T-cell (primary cell): ENCODE measurements at regions not wholly inside any gene's neighbourhood (a gene's known extent, or its start where the extent isn't known, plus 50 kb on each side); places are given as distances from the start of the nearest gene placed in this dataset.

Source experiments
- ATAC-seq, 4 experiments: fragments of 200-7000 bp in 3 of 4; fragments of 150-1000 bp in 1 of 4; cut with Tn5 transposase; replicated peaks in 1 of 4; 1 replicate in 3 of 4; 2 replicates in 1 of 4; pipeline ENCODE4 v1.10.0; 2021; ENCODE audit warnings: moderate library complexity in 3 of 4, mild to moderate bottlenecking in 2 of 4, moderate number of reproducible peaks in 1 of 4
- CTCF ChIA-PET, 2 donors: fragments of 300-600 bp; sonication (Branson Sonifier 250); formaldehyde crosslinking; loops; one replicate each; lab custom pipeline; 2022; ENCODE audit warnings: antibody characterized with exemption in 2 of 2; lab: Charles Lee
- POLR2A ChIA-PET, 2 donors: fragments of 300-600 bp; sonication (Branson Sonifier 250); formaldehyde crosslinking; loops; one replicate each; lab custom pipeline; 2022; ENCODE audit warnings: antibody characterized with exemption in 2 of 2; lab: Charles Lee
- DNase-seq, 35 experiments: peaks; one replicate each; pipeline versions ENCODE4 v3.0.0 to v3.0.0-alpha.2; 2013 to 2023
- H3K27ac ChIP-seq: one replicate; pipeline ENCODE4 v1.5.1; 2013; ENCODE audit warnings: low read length
- H3K27me3 ChIP-seq, 2 experiments: replicated peaks in 1 of 2; 1 replicate in 1 of 2; 2 replicates in 1 of 2; pipeline versions ENCODE4 v1.6.1 to v1.7.0; 2013; ENCODE audit warnings: low read length in 1 of 2, mixed read lengths in 1 of 2; ENCODE audit not compliant: control insufficient read depth in 2 of 2, insufficient read depth in 2 of 2; ENCODE audit errors: extremely low read depth in 1 of 2
- H3K36me3 ChIP-seq, 2 donors: 1 replicate in 1 of 2; 2 replicates in 1 of 2; pipeline versions ENCODE4 v1.6.1 to v1.7.0; 2013; ENCODE audit warnings: low read length in 1 of 2; ENCODE audit not compliant: control insufficient read depth in 2 of 2, insufficient read depth in 1 of 2; ENCODE audit errors: extremely low read depth in 1 of 2
- H3K4me1 ChIP-seq, 2 experiments: 1 replicate in 1 of 2; 2 replicates in 1 of 2; pipeline versions ENCODE4 v1.6.1 to v1.7.0; 2013; ENCODE audit warnings: low read length in 2 of 2, mixed read lengths in 1 of 2; ENCODE audit not compliant: insufficient read depth in 2 of 2, control insufficient read depth in 1 of 2; ENCODE audit errors: extremely low read depth in 1 of 2
- H3K4me3 ChIP-seq, 2 donors: 1 replicate in 1 of 2; 2 replicates in 1 of 2; pipeline versions ENCODE4 v1.5.1 to v1.7.0; 2013; ENCODE audit warnings: mild to moderate bottlenecking in 2 of 2, low read length in 1 of 2, moderate library complexity in 1 of 2; ENCODE audit not compliant: control insufficient read depth in 1 of 2; ENCODE audit errors: extremely low read depth in 1 of 2
- H3K9me3 ChIP-seq: 2 replicates; pipeline ENCODE4 v1.7.0; 2013
- H3K27ac Mint-ChIP-seq, 2 donors: one replicate each; pipeline ENCODE4 v1.8.0; 2020 to 2021; ENCODE audit warnings: mild to moderate bottlenecking in 2 of 2, mixed read lengths in 2 of 2
- H3K27me3 Mint-ChIP-seq, 2 donors: one replicate each; pipeline ENCODE4 v1.8.0; 2021 to 2022; ENCODE audit warnings: mixed read lengths in 2 of 2
- H3K36me3 Mint-ChIP-seq: one replicate; pipeline ENCODE4 v1.8.0; 2021; ENCODE audit warnings: mixed read lengths
- H3K4me1 Mint-ChIP-seq, 3 donors: one replicate each; pipeline ENCODE4 v1.8.0; 2020 to 2022; ENCODE audit warnings: mixed read lengths in 3 of 3, mild to moderate bottlenecking in 1 of 3
- H3K4me3 Mint-ChIP-seq, 3 donors: one replicate each; pipeline ENCODE4 v1.8.0; 2020 to 2022; ENCODE audit warnings: mild to moderate bottlenecking in 3 of 3, mixed read lengths in 3 of 3, moderate library complexity in 3 of 3
- H3K9me3 Mint-ChIP-seq, 3 donors: one replicate each; pipeline ENCODE4 v1.8.0; 2020 to 2022; ENCODE audit warnings: mixed read lengths in 3 of 3
- WGBS: methylation state at CpG from one replicate; pipeline ENCODE4 v1.1.5; 2013; ENCODE audit warnings: missing lambda C conversion rate; ENCODE audit not compliant: insufficient coverage; 5-methylcytosine and 5-hydroxymethylcytosine counted together

DNA sequence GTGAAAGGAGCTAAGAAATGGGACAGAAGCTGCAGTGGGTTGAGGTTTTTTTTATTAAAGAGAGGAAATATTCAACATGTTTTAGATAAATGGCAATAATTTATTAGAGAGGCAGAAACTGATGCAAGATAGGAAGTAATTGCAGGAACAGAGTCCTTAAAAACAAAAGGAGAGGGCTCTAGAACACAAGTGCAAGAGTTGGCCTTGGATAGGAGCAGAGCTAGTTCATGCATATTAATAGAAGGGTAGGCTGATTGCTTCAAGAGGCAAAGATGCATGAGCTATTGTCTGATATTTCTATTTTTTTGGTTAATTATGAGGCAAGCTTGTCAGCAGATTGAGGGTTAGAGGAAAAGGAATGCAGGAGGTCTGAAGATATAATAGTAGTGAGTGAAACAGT is 91.0 kb upstream of the GPRIN3 start:
- no peaks in the 10 kb centered on the region for H3K36me3 ChIP-seq
- Mint-ChIP-seq H3K4me1 (no peaks in the 10 kb centered on the region), H3K9me3 (no peaks in the 10 kb centered on the region), H3K36me3 (no peaks in the 10 kb centered on the region), H3K27me3 (no peaks in the 10 kb centered on the region), H3K27ac (no peak overlapping the region), H3K4me3 (no peak overlapping the region)
- H3K4me3 ChIP-seq: no peak overlapping the region
- DNase-seq (no peak), ATAC-seq (no peak)
- no peak overlapping the region for H3K27ac ChIP-seq
- POLR2A ChIA-PET: no interaction called here
- CTCF ChIA-PET: interaction anchor here in 1 of 2 donors (0.6 kb wide), 1 partner anchor 18 kb away, joined by 4 read pairs; no protein-coding TSS in a partner anchor
- no peaks in the 10 kb centered on the region for H3K9me3 ChIP-seq
- H3K4me1 ChIP-seq: no peaks in the 10 kb centered on the region
- H3K27me3 ChIP-seq: no peaks in the 10 kb centered on the region

DNA sequence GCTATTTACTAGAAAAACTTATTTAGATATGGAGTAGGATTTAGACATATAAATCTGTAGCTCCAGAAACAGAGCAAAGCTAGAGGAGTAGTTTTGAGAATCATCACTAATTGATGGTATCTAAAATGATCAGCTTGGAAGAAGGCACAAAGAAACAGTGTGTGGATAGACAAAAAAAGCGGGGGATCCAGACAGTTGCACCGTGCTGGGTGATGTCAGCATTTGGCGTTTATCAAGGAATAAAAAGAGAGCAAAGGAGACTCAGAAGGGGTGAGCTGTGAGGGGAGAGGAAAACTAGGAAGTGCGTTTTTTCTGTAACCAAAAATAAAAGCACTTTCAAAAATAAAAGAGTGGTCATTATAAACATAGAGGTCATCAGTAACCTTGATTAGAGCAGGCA is 90.5 kb upstream of the GPRIN3 start:
- DNase-seq: no peak
- no peak for ATAC-seq
- H3K4me1 Mint-ChIP-seq: no peaks in the 10 kb centered on the region
- H3K27ac ChIP-seq: no peak overlapping the region
- H3K9me3 Mint-ChIP-seq: no peaks in the 10 kb centered on the region
- H3K4me3 Mint-ChIP-seq: no peak overlapping the region
- H3K9me3 ChIP-seq: no peaks in the 10 kb centered on the region
- no peak overlapping the region for H3K27ac Mint-ChIP-seq
- ChIA-PET POLR2A (no interaction called here), CTCF (no interaction called here)
- no peaks in the 10 kb centered on the region for H3K27me3 ChIP-seq
- H3K36me3 Mint-ChIP-seq: no peaks in the 10 kb centered on the region
- no peaks in the 10 kb centered on the region for H3K4me1 ChIP-seq
- 100% methylated on average over 3 of the region's 4 CpGs for WGBS
- H3K4me3 ChIP-seq: no peak overlapping the region
- H3K36me3 ChIP-seq: no peaks in the 10 kb centered on the region
- no peaks in the 10 kb centered on the region for H3K27me3 Mint-ChIP-seq

DNA sequence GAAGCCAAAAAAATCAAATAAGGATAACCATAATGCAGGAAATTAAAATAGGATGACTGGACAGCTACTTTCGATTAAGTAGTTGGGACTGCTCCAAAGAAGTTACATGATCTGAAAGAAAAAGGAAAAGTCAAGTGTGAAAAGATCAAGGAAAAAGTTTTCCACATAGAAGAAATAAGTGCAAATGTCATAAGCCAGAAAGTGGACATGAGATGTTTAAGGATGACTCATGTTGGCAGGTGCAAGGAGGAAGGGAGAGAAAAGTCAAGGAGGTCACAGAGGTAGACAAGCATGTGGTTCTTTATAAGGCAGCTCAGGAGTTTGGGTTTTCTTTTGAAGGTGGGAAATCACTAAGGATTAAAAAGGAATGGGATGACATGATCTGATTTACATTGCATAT is 89.8 kb upstream of the GPRIN3 start:
- POLR2A ChIA-PET: interaction anchor here in 1 of 2 donors (0.7 kb wide), 1 partner anchor 237 kb away, joined by 5 read pairs; no protein-coding TSS in a partner anchor

DNA sequence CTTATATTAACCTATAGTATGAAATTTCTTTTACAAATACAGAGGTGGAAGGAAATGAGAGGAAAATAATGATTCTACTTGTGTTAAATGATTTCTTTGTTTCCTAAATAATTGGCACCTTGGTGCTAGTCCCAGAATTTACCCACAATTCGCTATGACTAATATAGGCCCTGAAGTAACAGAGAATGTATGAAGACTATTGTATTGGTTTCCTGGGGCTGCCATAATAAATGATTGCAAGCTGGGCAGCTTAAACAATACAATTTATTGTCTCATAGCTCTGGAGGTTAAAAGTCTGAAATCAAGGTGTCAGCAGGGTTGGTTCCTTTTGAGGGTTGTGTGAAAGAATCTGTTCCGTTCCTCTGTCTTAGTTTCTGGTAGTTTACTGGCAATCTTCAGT is 74.8 kb upstream of the GPRIN3 start:
- CTCF ChIA-PET: interaction anchor here (0.6 to 0.7 kb wide), 2 partner anchors 23 to 313 kb away, joined by 3 to 6 read pairs; no protein-coding TSS in a partner anchor
- H3K4me1 Mint-ChIP-seq: no peaks in the 10 kb centered on the region
- Histone ChIP-seq H3K36me3 (no peaks in the 10 kb centered on the region), H3K9me3 (peaks cover 2% of the 10 kb centered on the region), H3K27ac (no peak overlapping the region), H3K4me3 (no peak overlapping the region), H3K4me1 (no peaks in the 10 kb centered on the region), H3K27me3 (no peaks in the 10 kb centered on the region)
- DNase-seq: no peak
- no peaks in the 10 kb centered on the region for H3K27me3 Mint-ChIP-seq
- POLR2A ChIA-PET: no interaction called here
- no peak for ATAC-seq
- WGBS: no CpG with 5 or more reads among the region's 2 CpGs
- no peak overlapping the region for H3K4me3 Mint-ChIP-seq
- no peak overlapping the region for H3K27ac Mint-ChIP-seq
- H3K36me3 Mint-ChIP-seq: no peaks in the 10 kb centered on the region
- H3K9me3 Mint-ChIP-seq: peaks cover 6 to 9% (median 7%) of the 10 kb centered on the region in 3 donors

More for the DNA sequence above, 89.8 kb upstream of the GPRIN3 start:
- CTCF ChIA-PET: no interaction called here
- H3K27ac ChIP-seq: no peak overlapping the region
- no peak overlapping the region for H3K27ac Mint-ChIP-seq
- H3K36me3 ChIP-seq: no peaks in the 10 kb centered on the region
- no peaks in the 10 kb centered on the region for H3K4me1 Mint-ChIP-seq
- ATAC-seq (no peak), DNase-seq (no peak)
- 80% methylated on average over 1 of the region's 1 CpG for WGBS
- H3K27me3 Mint-ChIP-seq: no peaks in the 10 kb centered on the region
- H3K4me3 ChIP-seq: no peak overlapping the region
- no peaks in the 10 kb centered on the region for H3K27me3 ChIP-seq
- H3K9me3 Mint-ChIP-seq: no peaks in the 10 kb centered on the region
- H3K4me1 ChIP-seq: no peaks in the 10 kb centered on the region
- no peak overlapping the region for H3K4me3 Mint-ChIP-seq
- H3K9me3 ChIP-seq: no peaks in the 10 kb centered on the region
- no peaks in the 10 kb centered on the region for H3K36me3 Mint-ChIP-seq

DNA sequence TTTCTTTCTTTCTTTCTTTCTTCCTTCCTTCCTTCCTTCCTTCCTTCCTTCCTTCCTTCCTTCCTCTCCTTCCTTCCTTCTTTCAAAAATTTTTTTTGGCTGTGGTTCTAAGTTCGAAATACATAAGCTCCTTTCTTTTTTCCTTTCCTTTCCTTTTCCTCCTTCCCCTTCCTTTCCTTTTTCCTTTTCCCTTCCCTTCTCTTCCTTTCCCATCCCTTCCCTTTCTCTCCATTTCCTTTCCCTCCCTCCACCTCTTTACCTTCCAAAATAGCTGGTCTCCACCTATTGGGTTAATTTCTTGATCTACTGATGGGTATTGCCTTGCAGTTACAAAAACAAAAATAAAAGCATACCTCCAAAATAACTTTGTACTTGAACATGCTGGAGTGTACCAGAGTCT is 73.4 kb upstream of the GPRIN3 start:
- Histone ChIP-seq H3K4me3 (no peak overlapping the region), H3K36me3 (no peaks in the 10 kb centered on the region), H3K27me3 (no peaks in the 10 kb centered on the region), H3K9me3 (peaks cover 2% of the 10 kb centered on the region), H3K27ac (no peak overlapping the region), H3K4me1 (no peaks in the 10 kb centered on the region)
- Mint-ChIP-seq H3K27ac (no peak overlapping the region), H3K4me1 (no peaks in the 10 kb centered on the region), H3K9me3 (peaks cover 6 to 9% (median 7%) of the 10 kb centered on the region in 3 donors), H3K4me3 (no peak overlapping the region), H3K27me3 (no peaks in the 10 kb centered on the region), H3K36me3 (no peaks in the 10 kb centered on the region)
- no CpG with 5 or more reads among the region's 1 CpG for WGBS
- DNase-seq: no peak
- no peak for ATAC-seq
- POLR2A ChIA-PET: interaction anchor here in 1 of 2 donors (0.5 to 0.6 kb wide), 2 partner anchors 129 to 196 kb away, joined by 3 to 7 read pairs; no protein-coding TSS in a partner anchor
- CTCF ChIA-PET: interaction anchor here in 1 of 2 donors (0.7 kb wide), 1 partner anchor 18 kb away, joined by 4 read pairs; no protein-coding TSS in a partner anchor

DNA sequence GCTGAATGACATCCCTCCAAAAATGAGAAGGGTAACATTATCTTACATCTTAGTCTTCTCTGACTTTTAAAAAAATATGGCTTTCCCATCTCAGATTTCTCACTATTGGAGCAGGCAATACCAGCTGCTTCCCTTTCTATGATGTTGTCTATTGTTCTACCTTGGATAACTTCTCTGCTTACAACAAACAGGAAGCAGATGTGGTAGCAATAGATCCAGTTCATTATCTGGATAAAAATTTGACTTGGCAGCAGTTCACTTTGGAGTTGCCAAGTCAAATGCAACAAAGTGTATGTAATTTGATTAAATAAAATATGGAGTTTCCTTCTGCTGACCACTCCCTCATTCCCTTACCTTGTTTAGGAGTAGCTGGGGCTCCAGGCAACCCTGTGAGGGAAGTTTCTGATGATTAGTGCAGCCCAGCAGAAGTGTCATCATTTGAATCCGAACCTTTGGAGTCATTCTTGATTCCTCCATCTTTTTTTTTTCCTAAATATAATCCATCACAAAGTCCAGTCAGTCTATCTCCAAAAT is 72.0 kb upstream of the GPRIN3 start:
- Mint-ChIP-seq H3K4me1 (no peaks in the 10 kb centered on the region), H3K4me3 (no peak overlapping the region), H3K27me3 (no peaks in the 10 kb centered on the region), H3K27ac (no peak overlapping the region), H3K9me3 (peaks cover 0 to 9% (median 7%) of the 10 kb centered on the region in 3 donors), H3K36me3 (no peaks in the 10 kb centered on the region)
- no peak overlapping the region for H3K27ac ChIP-seq
- no peaks in the 10 kb centered on the region for H3K27me3 ChIP-seq
- H3K4me3 ChIP-seq: no peak overlapping the region
- ChIA-PET POLR2A (no interaction called here), CTCF (no interaction called here)
- no CpG with 5 or more reads among the region's 1 CpG for WGBS
- no peaks in the 10 kb centered on the region for H3K4me1 ChIP-seq
- no peaks in the 10 kb centered on the region for H3K36me3 ChIP-seq
- peaks cover 2% of the 10 kb centered on the region for H3K9me3 ChIP-seq
- ATAC-seq (no peak), DNase-seq (no peak)
